GM23338 (cell line): ENCODE measurements at regions not wholly inside any gene's neighbourhood (a gene's known extent, or its start where the extent isn't known, plus 50 kb on each side); places are given as distances from the start of the nearest gene placed in this dataset.

Experiments used
- ATAC-seq: fragments of 200-7000 bp; cut with Tn5 transposase; 3 replicates; pipeline ENCODE4 v1.9.1; 2020
- DNase-seq: peaks from one replicate; pipeline ENCODE4 v3.0.0-alpha.2; 2015; ENCODE audit warnings: low spot score
- H2AFZ ChIP-seq: fragments of 200-600 bp; sonication (generic); 2 replicates; pipeline ENCODE4 v1.8.0; 2016; ENCODE audit warnings: antibody characterized with exemption, mild to moderate bottlenecking, moderate library complexity
- H3F3A ChIP-seq: fragments of 200-600 bp; sonication (generic); replicated peaks from 2 replicates; pipeline ENCODE4 v1.8.0; 2017; ENCODE audit warnings: antibody characterized with exemption, mixed run types, low read depth
- H3K27ac ChIP-seq: fragments of 200-600 bp; sonication (generic); 2 replicates; pipeline ENCODE4 v1.6.1; 2016; ENCODE audit warnings: low read depth
- H3K27me3 ChIP-seq: fragments of 200-600 bp; sonication (generic); 2 replicates; pipeline ENCODE4 v1.8.0; 2016; ENCODE audit warnings: mild to moderate bottlenecking, mixed run types, moderate library complexity; ENCODE audit not compliant: insufficient read depth
- H3K36me3 ChIP-seq: fragments of 200-600 bp; sonication (generic); 2 replicates; pipeline ENCODE4 v1.8.0; 2016; ENCODE audit warnings: mild to moderate bottlenecking; ENCODE audit not compliant: insufficient read depth
- H3K4me1 ChIP-seq: fragments of 200-600 bp; sonication (generic); 2 replicates; pipeline ENCODE4 v1.8.0; 2016; ENCODE audit warnings: mild to moderate bottlenecking, moderate library complexity; ENCODE audit not compliant: insufficient read depth
- H3K4me2 ChIP-seq: fragments of 200-600 bp; sonication (generic); 2 replicates; pipeline ENCODE4 v1.7.1; 2017; ENCODE audit warnings: mixed run types
- H3K4me3 ChIP-seq: fragments of 200-600 bp; sonication (generic); 2 replicates; pipeline ENCODE4 v1.6.1; 2016; ENCODE audit warnings: mixed run types
- H3K79me2 ChIP-seq: fragments of 200-600 bp; sonication (generic); replicated peaks from 2 replicates; pipeline ENCODE4 v1.8.0; 2017; ENCODE audit warnings: mild to moderate bottlenecking; ENCODE audit not compliant: insufficient read depth
- H3K9me2 ChIP-seq: fragments of 200-600 bp; sonication (generic); 2 replicates; pipeline ENCODE4 v1.8.0; 2017; ENCODE audit not compliant: insufficient read depth
- H4K20me1 ChIP-seq: fragments of 200-600 bp; sonication (generic); replicated peaks from 2 replicates; pipeline ENCODE4 v1.8.0; 2017; ENCODE audit warnings: mild to moderate bottlenecking; ENCODE audit not compliant: insufficient read depth
- H3K27ac Mint-ChIP-seq: 2 replicates; pipeline ENCODE4 v1.8.0; 2020; ENCODE audit warnings: inconsistent platforms, mild to moderate bottlenecking, moderate library complexity, mixed read lengths
- H3K27me3 Mint-ChIP-seq: 3 replicates; pipeline ENCODE4 v1.8.0; 2022; ENCODE audit warnings: low read depth, mild to moderate bottlenecking, moderate library complexity, mixed read lengths, inconsistent platforms; ENCODE audit not compliant: insufficient read depth, poor library complexity
- H3K36me3 Mint-ChIP-seq: 3 replicates; pipeline ENCODE4 v1.8.0; 2021; ENCODE audit warnings: low read depth, mild to moderate bottlenecking, inconsistent platforms, moderate library complexity, mixed read lengths
- H3K4me1 Mint-ChIP-seq: 3 replicates; pipeline ENCODE4 v1.8.0; 2020; ENCODE audit warnings: mild to moderate bottlenecking, inconsistent platforms, mixed read lengths
- H3K4me3 Mint-ChIP-seq: 3 replicates; pipeline ENCODE4 v1.8.0; 2021; ENCODE audit warnings: moderate library complexity, mild to moderate bottlenecking, inconsistent platforms, mixed read lengths
- H3K9me3 Mint-ChIP-seq: 3 replicates; pipeline ENCODE4 v1.8.0; 2020; ENCODE audit warnings: moderate library complexity, mild to moderate bottlenecking, inconsistent platforms, mixed read lengths
- CREB1 ChIP-seq: fragments of 250-450 bp; sonication (Bioruptor Pico); IDR thresholded peaks from 2 replicates; pipeline ENCODE4 v1.5.0; 2020; ENCODE audit warnings: low read depth, mild to moderate bottlenecking, moderate library complexity
- CTCF ChIP-seq, 2 experiments: fragments of 200-600 bp in 1 of 2; sonication (generic) in 1 of 2; conservative IDR thresholded peaks; 2 replicates each; pipeline versions ENCODE4 v1.5.1 to v1.6.1; 2016 to 2017; ENCODE audit warnings: antibody characterized with exemption in 2 of 2, low read depth in 2 of 2, mild to moderate bottlenecking in 2 of 2, moderate library complexity in 1 of 2
- EZH2 ChIP-seq: fragments of 200-600 bp; sonication (generic); IDR thresholded peaks from one replicate; pipeline ENCODE4 v1.8.0; 2017; ENCODE audit warnings: antibody characterized with exemption, mild to moderate bottlenecking, low read depth; ENCODE audit not compliant: unreplicated experiment
- EZH2phosphoT487 ChIP-seq: fragments of 200-600 bp; sonication (generic); IDR thresholded peaks from one replicate; pipeline ENCODE4 v1.8.1; 2018; ENCODE audit warnings: antibody characterized with exemption; ENCODE audit not compliant: unreplicated experiment
- NANOG ChIP-seq: IDR thresholded peaks from 2 replicates; pipeline ENCODE4 v1.6.1; 2016; ENCODE audit warnings: antibody characterized with exemption, borderline replicate concordance
- ZNF114 ChIP-seq: fragments of 250-450 bp; sonication (Bioruptor Pico); IDR thresholded peaks from 2 replicates; pipeline ENCODE4 v1.5.0; 2020; ENCODE audit warnings: mild to moderate bottlenecking, moderate library complexity
- ZNF331 ChIP-seq: fragments of 250-450 bp; sonication (Bioruptor Pico); IDR thresholded peaks from 2 replicates; pipeline ENCODE4 v1.5.0; 2020; ENCODE audit warnings: low read depth, mild to moderate bottlenecking, moderate library complexity
- TF ChIP-seq, protein P1 (sequence below): IDR thresholded peaks from one replicate; pipeline ENCODE4 v1.6.1; 2018; ENCODE audit warnings: antibody characterized with exemption; ENCODE audit not compliant: unreplicated experiment

- TF ChIP-seq, protein P1, sequence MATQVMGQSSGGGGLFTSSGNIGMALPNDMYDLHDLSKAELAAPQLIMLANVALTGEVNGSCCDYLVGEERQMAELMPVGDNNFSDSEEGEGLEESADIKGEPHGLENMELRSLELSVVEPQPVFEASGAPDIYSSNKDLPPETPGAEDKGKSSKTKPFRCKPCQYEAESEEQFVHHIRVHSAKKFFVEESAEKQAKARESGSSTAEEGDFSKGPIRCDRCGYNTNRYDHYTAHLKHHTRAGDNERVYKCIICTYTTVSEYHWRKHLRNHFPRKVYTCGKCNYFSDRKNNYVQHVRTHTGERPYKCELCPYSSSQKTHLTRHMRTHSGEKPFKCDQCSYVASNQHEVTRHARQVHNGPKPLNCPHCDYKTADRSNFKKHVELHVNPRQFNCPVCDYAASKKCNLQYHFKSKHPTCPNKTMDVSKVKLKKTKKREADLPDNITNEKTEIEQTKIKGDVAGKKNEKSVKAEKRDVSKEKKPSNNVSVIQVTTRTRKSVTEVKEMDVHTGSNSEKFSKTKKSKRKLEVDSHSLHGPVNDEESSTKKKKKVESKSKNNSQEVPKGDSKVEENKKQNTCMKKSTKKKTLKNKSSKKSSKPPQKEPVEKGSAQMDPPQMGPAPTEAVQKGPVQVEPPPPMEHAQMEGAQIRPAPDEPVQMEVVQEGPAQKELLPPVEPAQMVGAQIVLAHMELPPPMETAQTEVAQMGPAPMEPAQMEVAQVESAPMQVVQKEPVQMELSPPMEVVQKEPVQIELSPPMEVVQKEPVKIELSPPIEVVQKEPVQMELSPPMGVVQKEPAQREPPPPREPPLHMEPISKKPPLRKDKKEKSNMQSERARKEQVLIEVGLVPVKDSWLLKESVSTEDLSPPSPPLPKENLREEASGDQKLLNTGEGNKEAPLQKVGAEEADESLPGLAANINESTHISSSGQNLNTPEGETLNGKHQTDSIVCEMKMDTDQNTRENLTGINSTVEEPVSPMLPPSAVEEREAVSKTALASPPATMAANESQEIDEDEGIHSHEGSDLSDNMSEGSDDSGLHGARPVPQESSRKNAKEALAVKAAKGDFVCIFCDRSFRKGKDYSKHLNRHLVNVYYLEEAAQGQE: no peak
- no peak for TF ChIP-seq CTCF (conservative IDR thresholded peaks at IDR 0.05; ENCODE audit: low read depth in 2 of 2)
- TF ChIP-seq ZNF114 (CRISPR knock-in tag): no peak
- TF ChIP-seq ZNF331 (CRISPR knock-in tag): no peak
These were observed 244.2 kb upstream of the POU3F2 start (continued) for GRCh38 chr6:98590136-98590681.

GRCh38 chr6:98590997-98591396 lies 243.4 kb upstream of the POU3F2 start:
- no peaks in the 10 kb centered on the region for H3K9me3 Mint-ChIP-seq
- H3K4me1 ChIP-seq: peaks cover 31% of the 10 kb centered on the region
- H3F3A ChIP-seq: no peaks in the 10 kb centered on the region
- no peaks in the 10 kb centered on the region for H4K20me1 ChIP-seq
- H3K79me2 ChIP-seq: no peaks in the 10 kb centered on the region
- H3K27ac ChIP-seq: no peak overlapping the region
- H3K27ac Mint-ChIP-seq: no peak overlapping the region
- no peak overlapping the region for H2AFZ ChIP-seq
- ATAC-seq: no peak
- no peaks in the 10 kb centered on the region for H3K27me3 ChIP-seq
- H3K4me3 ChIP-seq: no peak overlapping the region
- TF ChIP-seq CREB1 (CRISPR knock-in tag) (no peak), EZH2 (no peak), NANOG (no peak)
- peaks cover 23% of the 10 kb centered on the region for H3K4me1 Mint-ChIP-seq
- no peak overlapping the region for H3K4me3 Mint-ChIP-seq
- H3K9me2 ChIP-seq: no peaks in the 10 kb centered on the region
- peaks cover 2% of the 10 kb centered on the region for H3K27me3 Mint-ChIP-seq
- no peaks in the 10 kb centered on the region for H3K36me3 Mint-ChIP-seq
- no peak overlapping the region for H3K4me2 ChIP-seq
- no peak for DNase-seq
- H3K36me3 ChIP-seq: no peaks in the 10 kb centered on the region

DNA sequence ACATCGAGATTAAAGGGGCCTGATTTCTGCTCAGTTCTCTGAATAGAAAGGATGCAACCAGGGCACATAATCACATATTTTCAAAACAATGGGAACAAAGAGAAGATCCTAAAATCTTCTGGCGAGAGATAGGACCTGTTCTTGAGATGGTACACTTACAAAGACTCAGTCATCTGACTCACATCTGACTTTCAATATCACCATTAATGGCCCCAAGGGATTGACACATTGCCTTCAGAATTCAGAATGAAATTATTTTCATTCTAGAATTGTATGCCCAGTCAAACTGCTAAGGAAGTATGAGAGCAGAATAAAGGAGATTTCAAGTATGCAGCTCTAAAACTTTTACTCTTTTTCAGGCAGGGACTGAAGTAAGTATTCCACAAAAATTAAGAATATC lies 240.7 kb upstream of the POU3F2 start:
- Mint-ChIP-seq H3K27me3 (no peaks in the 10 kb centered on the region), H3K4me1 (peaks cover 16% of the 10 kb centered on the region), H3K36me3 (no peaks in the 10 kb centered on the region), H3K9me3 (no peaks in the 10 kb centered on the region), H3K4me3 (no peak overlapping the region), H3K27ac (no peak overlapping the region)
- H3K27ac ChIP-seq: no peak overlapping the region
- no peak overlapping the region for H3K4me2 ChIP-seq
- H3F3A ChIP-seq: no peaks in the 10 kb centered on the region
- peaks cover 24% of the 10 kb centered on the region for H3K4me1 ChIP-seq
- no peak for DNase-seq
- H3K27me3 ChIP-seq: no peaks in the 10 kb centered on the region
- H2AFZ ChIP-seq: no peak overlapping the region
- H3K4me3 ChIP-seq: no peak overlapping the region
- no peaks in the 10 kb centered on the region for H4K20me1 ChIP-seq
- 0 out of 2 replicates have a peak, but pooled peaks cover 2% of the 10 kb centered on the region for H3K9me2 ChIP-seq
- ATAC-seq: no peak
- no peaks in the 10 kb centered on the region for H3K36me3 ChIP-seq
- no peaks in the 10 kb centered on the region for H3K79me2 ChIP-seq
- TF ChIP-seq EZH2 (no peak), CTCF (conservative IDR thresholded peaks at IDR 0.05; ENCODE audit: low read depth in 2 of 2) (no peak), NANOG (no peak), CREB1 (CRISPR knock-in tag) (no peak), EZH2phosphoT487 (no peak), ZNF114 (CRISPR knock-in tag) (no peak)
